ENCODE measurements at regions not wholly inside any gene's neighbourhood (a gene's known extent, or its start where the extent isn't known, plus 50 kb on each side); places are given as distances from the start of the nearest gene placed in this dataset.
"Not testable (repeated sequence)": the region's sequence is repeated elsewhere in the genome, so short reads cannot be mapped to it uniquely, and the experiment has no call there.

- not testable (repeated sequence) for TF ChIP-seq CTCF, EZH2phosphoT487, EZH2 (IDR thresholded peaks at IDR 0.05)
These were observed 1520.7 kb downstream of the KHDRBS2 start for GRCh38 chr6:60765331-60765730.

Data from neural progenitor cell (in vitro differentiated cells).